Activated B cell treated with CpG ODN at 0.5 μM for 24 hours (primary cell): ENCODE measurements at regions not wholly inside any gene's neighbourhood (a gene's known extent, or its start where the extent isn't known, plus 50 kb on each side); places are given as distances from the start of the nearest gene placed in this dataset.

Source experiments
- ATAC-seq: fragments of 200-7000 bp; cut with Tn5 transposase; one replicate; pipeline ENCODE4 v1.10.0; 2021; ENCODE audit warnings: low read depth, mild to moderate bottlenecking, moderate library complexity
- CTCF ChIA-PET: fragments of 350-600 bp; sonication (Branson Sonifier 250); formaldehyde crosslinking; loops from one replicate; lab custom pipeline; 2021; ENCODE audit warnings: antibody characterized with exemption; lab: Charles Lee
- POLR2A ChIA-PET: fragments of 350-600 bp; sonication (Branson Sonifier 250); formaldehyde crosslinking; loops from one replicate; lab custom pipeline; 2021; ENCODE audit warnings: antibody characterized with exemption; lab: Charles Lee
- DNase-seq: peaks from one replicate; pipeline ENCODE4 v3.0.0; 2022
- H3K27ac Mint-ChIP-seq: one replicate; pipeline ENCODE4 v1.8.0; 2020; ENCODE audit warnings: mixed read lengths
- H3K27me3 Mint-ChIP-seq: one replicate; pipeline ENCODE4 v1.8.0; 2021; ENCODE audit warnings: mixed read lengths
- H3K36me3 Mint-ChIP-seq: one replicate; pipeline ENCODE4 v1.8.0; 2021; ENCODE audit warnings: low read depth, mixed read lengths
- H3K4me1 Mint-ChIP-seq: one replicate; pipeline ENCODE4 v1.8.0; 2021; ENCODE audit warnings: mixed read lengths
- H3K4me3 Mint-ChIP-seq: one replicate; pipeline ENCODE4 v1.8.0; 2020; ENCODE audit warnings: mild to moderate bottlenecking, mixed read lengths
- H3K9me3 Mint-ChIP-seq: one replicate; pipeline ENCODE4 v1.8.0; 2020; ENCODE audit warnings: mixed read lengths
- intact Hi-C: fragments of 100-400 bp; cut with micrococcal nuclease; formaldehyde crosslinking; loops from one replicate; pipeline ENCODE4 v1.15.1; 2024
- TF ChIP-seq, protein P1 (sequence below): fragments of 200-600 bp; IDR thresholded peaks from one replicate; pipeline ENCODE4 v1.8.0; 2022; ENCODE audit warnings: antibody characterized with exemption, mild to moderate bottlenecking

DNA sequence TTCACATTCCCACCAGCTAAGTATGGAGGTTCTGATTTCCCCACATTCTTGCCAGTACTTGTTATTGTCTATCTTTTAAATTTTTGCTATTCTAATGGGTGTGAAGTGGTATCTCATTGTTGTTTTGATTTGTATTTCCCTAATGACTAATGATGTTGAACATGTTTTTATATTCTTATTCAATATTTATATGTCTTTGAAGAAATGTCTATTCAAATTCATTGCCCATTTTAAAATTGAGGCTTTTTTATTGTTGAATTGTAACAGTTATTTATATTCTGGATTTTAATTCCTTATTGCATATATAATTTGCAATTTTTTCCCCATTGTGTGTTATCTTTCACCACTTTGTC, 255.3 kb downstream of the EDEM1 start:
- TF ChIP-seq, protein P1, sequence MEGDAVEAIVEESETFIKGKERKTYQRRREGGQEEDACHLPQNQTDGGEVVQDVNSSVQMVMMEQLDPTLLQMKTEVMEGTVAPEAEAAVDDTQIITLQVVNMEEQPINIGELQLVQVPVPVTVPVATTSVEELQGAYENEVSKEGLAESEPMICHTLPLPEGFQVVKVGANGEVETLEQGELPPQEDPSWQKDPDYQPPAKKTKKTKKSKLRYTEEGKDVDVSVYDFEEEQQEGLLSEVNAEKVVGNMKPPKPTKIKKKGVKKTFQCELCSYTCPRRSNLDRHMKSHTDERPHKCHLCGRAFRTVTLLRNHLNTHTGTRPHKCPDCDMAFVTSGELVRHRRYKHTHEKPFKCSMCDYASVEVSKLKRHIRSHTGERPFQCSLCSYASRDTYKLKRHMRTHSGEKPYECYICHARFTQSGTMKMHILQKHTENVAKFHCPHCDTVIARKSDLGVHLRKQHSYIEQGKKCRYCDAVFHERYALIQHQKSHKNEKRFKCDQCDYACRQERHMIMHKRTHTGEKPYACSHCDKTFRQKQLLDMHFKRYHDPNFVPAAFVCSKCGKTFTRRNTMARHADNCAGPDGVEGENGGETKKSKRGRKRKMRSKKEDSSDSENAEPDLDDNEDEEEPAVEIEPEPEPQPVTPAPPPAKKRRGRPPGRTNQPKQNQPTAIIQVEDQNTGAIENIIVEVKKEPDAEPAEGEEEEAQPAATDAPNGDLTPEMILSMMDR, result no peak
- Mint-ChIP-seq H3K27me3 (peaks cover 6% of the 10 kb centered on the region), H3K9me3 (peaks cover 6% of the 10 kb centered on the region), H3K27ac (no peak overlapping the region), H3K4me3 (no peak overlapping the region), H3K36me3 (no peaks in the 10 kb centered on the region), H3K4me1 (no peaks in the 10 kb centered on the region)
- ATAC-seq (no peak), DNase-seq (no peak)
- ChIA-PET CTCF (no interaction called here), POLR2A (no interaction called here)
- intact Hi-C loops, result no loop called here

DNA sequence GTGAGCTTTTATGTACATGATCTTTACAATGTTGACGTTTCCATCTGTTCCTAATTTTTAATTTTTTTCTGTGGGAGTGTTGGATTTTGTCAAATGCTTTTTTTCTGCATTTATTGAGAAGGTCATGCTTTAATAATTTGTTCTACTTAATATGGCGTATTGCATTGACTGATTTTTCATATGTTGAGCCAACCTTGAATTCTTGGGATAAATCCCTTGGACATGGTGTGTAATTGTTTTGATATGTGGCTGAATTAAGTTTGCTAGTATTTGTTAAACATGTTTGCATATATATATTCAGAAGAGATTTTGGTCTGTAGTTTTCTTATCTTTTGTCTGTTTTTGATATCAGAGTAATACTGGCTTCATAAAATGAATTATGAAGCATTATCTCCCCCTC, 256.7 kb downstream of the EDEM1 start:
- intact Hi-C loops, result no loop called here
- ATAC-seq (no peak), DNase-seq (no peak)
- ChIA-PET CTCF (no interaction called here), POLR2A (no interaction called here)
- H3K27ac Mint-ChIP-seq, result no peak overlapping the region
- peaks cover 6% of the 10 kb centered on the region for H3K9me3 Mint-ChIP-seq
- TF ChIP-seq, protein P1, result no peak
- no peaks in the 10 kb centered on the region for H3K4me1 Mint-ChIP-seq
- H3K27me3 Mint-ChIP-seq, result peaks cover 2% of the 10 kb centered on the region
- no peak overlapping the region for H3K4me3 Mint-ChIP-seq
- H3K36me3 Mint-ChIP-seq, result no peaks in the 10 kb centered on the region

DNA sequence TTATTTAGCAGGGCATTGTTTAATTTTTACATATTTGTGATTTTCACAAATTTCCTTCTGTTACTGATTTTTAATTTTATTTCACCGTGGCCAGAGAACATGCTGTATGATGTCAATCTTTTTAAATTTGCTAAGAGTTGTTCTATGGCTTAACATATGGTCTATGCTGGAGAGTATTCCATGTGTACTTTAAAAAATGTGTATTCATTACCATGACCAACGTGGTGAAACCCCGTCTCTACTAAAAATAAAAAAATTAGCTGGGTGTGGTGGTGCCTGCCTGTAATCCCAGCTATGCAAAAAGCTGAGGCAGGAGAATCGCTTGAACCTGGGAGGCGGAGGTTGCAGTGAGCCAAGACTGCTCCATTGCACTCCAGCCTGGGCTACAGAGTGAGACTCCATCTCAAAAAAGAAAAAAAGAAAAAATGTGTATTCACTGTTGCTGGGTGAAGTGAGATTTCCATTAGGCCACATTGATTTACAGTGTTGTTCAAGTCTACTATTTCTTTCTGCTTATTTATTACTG, 258.2 kb downstream of the EDEM1 start:
- Mint-ChIP-seq H3K27ac (no peak overlapping the region), H3K4me1 (no peaks in the 10 kb centered on the region), H3K36me3 (no peaks in the 10 kb centered on the region), H3K27me3 (peaks cover 2% of the 10 kb centered on the region), H3K4me3 (no peak overlapping the region), H3K9me3 (peaks cover 6% of the 10 kb centered on the region)
- POLR2A ChIA-PET, result no interaction called here
- DNase-seq (no peak), ATAC-seq (no peak)
- intact Hi-C loops, result no loop called here
- CTCF ChIA-PET, result no interaction called here
- TF ChIP-seq, protein P1, result no peak

DNA sequence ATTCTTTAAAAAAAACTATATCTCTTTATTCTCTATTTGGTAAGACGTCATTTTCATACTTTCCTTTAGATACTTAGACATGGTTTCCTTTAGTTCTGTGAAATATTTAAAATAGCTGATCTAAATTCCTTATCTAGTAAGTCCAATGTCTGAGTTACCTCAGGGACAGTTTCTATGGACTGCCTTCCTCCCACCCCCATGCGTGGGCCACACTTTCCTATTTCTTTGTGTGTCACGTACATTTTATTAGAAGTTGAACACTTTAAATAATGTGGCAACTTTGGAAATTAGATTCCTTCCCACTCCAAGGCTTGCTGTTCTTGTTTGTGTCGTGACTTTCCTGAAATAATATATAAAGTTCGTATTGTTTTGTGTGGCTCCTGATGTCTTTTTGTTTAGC, 260.7 kb downstream of the EDEM1 start:
- intact Hi-C loops, result no loop called here
- DNase-seq (no peak), ATAC-seq (no peak)
- Mint-ChIP-seq H3K4me1 (no peaks in the 10 kb centered on the region), H3K36me3 (no peaks in the 10 kb centered on the region), H3K9me3 (peaks cover 6% of the 10 kb centered on the region), H3K4me3 (no peak overlapping the region), H3K27ac (no peak overlapping the region), H3K27me3 (peaks cover 2% of the 10 kb centered on the region)
- ChIA-PET CTCF (no interaction called here), POLR2A (no interaction called here)
- TF ChIP-seq, protein P1, result no peak

DNA sequence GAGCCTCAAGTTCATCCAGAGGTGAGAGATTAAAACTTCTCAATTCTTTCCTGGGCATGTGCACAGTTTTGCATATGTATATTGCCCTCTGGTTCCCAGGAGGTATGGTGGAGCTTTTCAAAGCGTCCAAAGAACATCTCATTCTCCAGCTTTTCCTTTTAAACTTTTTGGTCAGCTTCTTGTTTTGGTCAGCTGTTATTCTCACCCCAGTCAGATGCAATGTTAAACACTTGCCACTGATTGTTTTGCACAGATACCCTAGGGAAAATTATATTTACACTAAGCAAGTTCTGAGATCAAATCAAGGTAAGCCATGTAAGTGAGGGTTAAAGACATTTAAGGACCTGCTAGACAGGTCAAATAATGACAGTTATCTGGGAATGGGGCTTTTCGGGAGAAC, 261.3 kb downstream of the EDEM1 start:
- intact Hi-C loops, result no loop called here
- no peak overlapping the region for H3K27ac Mint-ChIP-seq
- DNase-seq (no peak), ATAC-seq (no peak)
- H3K27me3 Mint-ChIP-seq, result peaks cover 4% of the 10 kb centered on the region
- peaks cover 6% of the 10 kb centered on the region for H3K9me3 Mint-ChIP-seq
- ChIA-PET CTCF (no interaction called here), POLR2A (no interaction called here)
- H3K4me3 Mint-ChIP-seq, result no peak overlapping the region
- no peaks in the 10 kb centered on the region for H3K4me1 Mint-ChIP-seq
- H3K36me3 Mint-ChIP-seq, result no peaks in the 10 kb centered on the region
- TF ChIP-seq, protein P1, result no peak
